ENCODE measurements at regions not wholly inside any gene's neighbourhood (a gene's known extent, or its start where the extent isn't known, plus 50 kb on each side); places are given as distances from the start of the nearest gene placed in this dataset.
"Not testable (repeated sequence)": the region's sequence is repeated elsewhere in the genome, so short reads cannot be mapped to it uniquely, and the experiment has no call there.

DNA sequence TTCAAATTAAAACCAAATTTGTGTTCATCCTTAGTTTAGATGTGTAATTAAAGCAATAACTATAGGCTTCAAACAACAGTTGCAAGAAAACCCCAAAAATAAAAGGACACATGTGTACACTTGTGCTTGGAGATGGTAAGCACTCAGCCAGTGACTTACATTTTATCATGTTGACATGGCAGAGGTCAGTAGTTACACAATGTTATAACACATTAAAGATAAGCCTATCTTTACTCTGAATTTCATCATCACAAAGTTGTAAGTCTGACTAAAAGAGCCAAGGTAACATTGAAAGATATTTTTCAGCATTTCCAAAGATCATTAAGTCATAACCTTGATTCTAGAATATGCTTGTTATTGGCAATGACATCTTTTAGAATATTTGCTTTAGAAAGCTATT lies 98.5 kb upstream of the PNPLA4 start:
- no peak for DNase-seq

DNA sequence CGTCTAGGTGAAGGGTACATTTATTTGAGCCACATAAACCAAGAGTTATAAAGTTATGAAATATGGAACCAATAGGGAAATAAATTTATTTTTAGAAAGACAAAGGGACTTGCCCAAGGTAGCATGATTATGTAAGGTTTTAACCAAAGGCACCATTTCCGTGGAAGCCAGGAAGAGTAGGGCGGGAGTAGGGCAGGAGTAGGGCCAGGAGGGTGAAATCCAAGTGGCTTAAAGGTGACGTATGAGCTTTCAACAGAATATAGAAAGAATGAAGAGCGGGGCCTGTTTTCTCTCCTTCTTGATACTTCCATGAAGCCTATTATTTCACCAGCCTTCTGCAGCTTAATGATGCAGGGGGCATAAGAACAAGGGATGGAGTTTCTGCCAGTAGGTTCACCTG lies 91.7 kb upstream of the PNPLA4 start:
- no peak for DNase-seq

DNA sequence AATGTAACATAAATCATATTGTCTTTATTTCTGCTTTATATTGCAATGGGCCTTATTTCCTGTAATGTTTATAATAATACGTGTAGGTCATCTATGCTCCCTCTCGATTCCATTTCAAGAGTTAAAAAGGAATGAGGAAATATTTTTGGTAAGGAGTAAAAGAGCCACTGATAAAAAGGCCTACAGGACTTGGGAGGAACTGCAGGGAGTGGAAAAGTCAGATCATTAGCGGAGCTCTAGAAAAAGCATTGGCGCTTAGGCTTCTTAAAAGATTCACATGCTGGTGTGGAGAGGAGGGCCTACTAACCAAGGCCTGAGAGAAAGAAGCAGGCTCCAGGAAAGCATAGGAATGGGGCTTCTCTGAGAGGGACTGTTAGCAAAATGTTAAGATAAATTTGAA lies 82.9 kb upstream of the PNPLA4 start:
- no peak for DNase-seq

DNA sequence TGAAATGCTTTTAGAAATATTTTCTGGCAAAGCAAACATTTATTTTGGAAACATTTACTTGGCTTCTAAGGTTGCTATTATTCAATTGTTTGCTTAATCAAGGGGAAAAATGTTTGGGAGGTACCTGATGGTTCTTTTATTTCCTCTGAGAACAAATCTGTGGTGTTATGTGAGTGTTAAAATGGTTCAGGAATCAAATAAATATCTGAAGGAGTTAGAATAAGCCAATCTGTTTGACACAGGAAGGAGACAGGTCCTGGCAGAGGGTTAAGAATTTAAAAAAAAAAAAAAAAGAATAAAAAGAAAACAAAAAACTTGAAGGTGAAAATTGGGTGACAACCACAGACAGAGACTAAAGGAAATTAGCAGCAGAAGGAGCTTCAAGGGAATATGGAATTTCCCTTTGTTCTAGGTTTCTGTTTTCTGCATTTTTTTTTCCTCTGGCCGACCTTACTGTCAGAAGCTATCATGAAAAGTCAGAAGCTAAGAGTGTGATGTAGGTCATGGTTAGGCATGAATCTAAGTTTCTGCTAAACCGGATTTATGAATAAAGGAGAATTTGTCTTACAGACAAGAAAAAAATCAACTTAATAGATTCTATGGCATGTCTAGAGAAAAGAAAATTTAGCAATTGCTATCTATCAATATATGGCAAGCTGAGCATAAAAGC lies 78.6 kb upstream of the PNPLA4 start:
- no peak for DNase-seq

DNA sequence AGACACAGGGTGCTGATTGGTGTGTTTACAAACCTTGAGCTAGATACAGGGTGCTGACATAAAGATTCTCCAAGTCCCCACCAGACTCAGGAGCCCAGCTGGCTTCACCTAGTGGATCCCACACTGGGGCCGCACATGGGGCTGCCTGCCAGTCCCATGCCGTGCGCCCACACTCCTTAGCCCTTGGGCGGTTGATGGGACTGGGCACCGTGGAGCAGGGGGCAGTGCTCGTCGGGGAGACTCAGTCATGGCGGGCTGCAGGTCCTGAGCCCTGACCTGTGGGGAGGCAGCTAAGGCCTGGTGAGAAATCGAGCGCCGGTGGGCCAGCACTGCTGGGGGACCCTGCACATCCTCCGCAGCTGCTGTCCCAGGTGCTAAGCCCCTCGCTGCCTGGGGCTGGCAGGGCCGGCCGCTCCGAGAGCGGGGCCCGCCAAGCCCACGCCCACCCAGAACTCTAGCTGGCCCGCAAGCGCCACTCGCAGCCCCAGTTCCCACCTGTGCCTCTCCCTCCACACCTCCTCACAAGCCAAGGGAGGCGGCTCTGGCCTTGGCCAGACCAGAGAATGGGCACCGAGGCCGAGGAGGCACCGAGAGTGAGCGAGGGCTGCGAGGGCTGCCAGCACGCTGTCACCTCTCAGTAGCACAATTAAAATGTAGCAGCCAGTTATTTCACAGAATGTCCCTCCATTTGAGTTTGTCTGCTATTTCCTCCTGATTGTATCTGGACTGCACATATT lies 76.1 kb upstream of the PNPLA4 start:
- no peak for DNase-seq

DNA sequence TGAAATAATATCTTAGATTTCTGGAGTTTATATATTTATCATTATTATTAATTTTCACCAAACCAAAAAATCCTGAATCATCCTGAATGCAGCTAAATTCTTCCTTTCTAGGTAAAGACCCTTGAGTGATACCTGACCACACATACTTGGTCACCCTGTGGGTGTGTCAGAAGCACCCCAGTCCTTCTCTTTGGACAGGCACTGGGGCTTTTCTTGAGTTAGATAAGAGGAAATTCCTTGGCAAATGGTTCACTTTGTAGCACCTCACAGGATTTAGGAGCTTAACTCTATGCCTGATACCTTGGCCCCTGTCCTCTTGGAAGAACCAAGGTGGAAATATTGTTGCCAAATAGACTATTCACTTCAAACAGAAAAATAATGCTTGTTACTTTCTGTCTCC lies 69.6 kb upstream of the PNPLA4 start:
- DNase-seq: no peak

DNA sequence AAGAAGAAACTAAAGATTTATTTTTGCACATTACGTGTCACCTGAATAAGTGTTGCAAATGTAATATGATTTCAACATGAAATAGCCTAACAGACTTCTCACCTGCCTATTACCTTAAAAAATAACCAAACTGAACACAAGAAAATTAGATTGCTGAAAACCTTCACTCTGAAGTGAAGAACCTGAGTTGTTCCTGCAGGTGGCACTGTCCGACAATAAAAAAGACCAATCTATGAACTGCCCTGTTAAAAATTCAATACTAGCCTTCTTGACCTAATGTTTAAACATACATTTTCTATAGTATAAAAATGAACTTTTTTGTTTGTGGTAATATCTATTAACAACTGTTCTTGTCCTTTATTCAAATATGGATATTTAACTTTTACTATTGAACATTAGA lies 69.2 kb upstream of the PNPLA4 start:
- peak; percentile 23 to 47 (median 45) for DNase-seq

DNA sequence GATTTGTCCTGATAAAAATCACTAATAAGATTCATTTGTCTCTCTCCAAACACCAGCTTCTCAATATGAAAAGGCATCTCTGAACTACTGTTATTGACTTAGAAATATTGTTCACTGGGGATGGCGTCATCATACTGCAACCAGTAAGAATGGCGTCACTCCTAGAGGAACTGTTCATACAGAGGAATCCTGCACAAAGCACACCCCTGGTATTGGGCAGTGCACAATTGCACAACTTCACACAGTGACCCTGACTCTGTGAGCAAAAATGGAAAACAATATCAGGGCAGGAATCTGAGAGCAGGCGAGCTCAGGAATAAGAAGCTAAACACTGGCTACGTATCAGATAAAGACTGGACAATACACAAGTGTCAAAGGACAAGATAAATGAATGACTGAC lies 66.7 kb upstream of the PNPLA4 start:
- DNase-seq: no peak

DNA sequence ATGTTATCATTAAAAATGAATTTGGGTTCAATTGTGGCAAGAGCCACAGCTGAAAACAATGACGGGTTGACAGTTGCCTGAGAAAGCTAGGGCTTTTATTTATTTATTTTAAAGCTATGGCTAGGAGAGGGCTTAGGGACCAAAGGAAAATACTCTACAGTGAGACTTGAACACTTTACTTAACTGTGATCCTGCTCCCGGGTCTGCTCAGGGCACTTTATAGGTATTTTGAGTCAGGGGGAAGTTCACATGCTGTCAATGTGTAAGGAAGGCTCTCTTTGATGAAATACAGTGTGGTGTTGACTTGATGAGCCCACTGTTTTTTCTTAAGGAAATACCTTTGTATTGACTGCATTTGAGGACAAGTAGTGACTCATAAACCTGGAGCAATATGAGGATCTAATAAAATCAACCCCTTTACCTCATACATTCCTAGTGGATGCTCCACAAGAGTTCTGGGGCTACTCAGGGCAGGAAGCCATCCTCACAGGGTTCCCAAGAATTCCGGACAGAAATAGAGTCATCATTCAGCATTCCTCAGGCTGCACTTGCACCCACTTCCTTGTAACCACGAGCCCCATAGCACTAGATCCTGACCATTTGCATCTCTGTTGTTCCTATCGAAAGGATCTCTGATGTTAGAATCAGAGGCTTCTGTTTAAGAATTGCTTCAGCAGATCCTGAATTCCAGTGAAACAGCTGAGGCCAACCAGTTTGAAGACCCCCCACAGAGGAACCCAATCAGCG lies 61.0 kb upstream of the PNPLA4 start:
- not testable (repeated sequence) for DNase-seq

DNA sequence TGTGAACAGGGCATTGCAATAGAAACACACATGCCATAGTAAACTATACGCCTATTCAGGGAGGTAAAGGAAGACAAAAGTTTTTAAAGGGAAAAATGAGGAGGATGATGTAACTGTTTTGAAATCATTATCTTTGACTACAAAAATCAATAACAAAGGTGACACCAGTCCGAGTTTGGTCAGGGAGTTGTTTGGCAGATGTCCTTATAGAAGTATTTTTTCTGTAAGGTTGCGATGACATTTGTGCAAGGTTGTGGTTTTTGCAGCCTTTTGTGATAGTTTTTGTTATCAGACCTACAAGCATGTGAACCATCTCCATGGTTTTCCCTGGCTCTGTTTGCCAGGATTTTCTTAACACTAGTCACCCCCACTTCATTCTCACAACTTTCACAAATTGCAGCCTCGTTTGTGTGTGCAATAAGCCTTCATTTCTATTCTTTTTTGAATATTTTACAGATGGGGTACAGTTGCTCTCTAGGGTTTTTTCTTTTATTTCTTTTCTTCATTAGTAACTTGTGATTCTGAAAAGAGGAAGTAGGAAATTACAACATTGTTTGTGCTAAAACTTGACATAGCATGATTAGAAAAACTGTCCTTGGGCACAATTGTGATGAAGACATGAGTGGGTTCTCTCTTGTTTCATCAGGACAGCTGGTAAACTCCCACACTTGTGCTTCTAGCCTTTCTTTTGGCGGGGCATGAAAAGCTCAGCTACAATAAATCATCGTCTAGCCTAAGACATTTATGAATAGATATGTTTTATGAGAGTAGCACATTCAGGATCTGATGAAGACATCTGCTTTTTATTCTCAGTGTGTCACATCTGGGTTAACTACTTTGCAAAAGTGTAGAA lies 60.2 kb upstream of the PNPLA4 start:
- no peak for DNase-seq

DNA sequence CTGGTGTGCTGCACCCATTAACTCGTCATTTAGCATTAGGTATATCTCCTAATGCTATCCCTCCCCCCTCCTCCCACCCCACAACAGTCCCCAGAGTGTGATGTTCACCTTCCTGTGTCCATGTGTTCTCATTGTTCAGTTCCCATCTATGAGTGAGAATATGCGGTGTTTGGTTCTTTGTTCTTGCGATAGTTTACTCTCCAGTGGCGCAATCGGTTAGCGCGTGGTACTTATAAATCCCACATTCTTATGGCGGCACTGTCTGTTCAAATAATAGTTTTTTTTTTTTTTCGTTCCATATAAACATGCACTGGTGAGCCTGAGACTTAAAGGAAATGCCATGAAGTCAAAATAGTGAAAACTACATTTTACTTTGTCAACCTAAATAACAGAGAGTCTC lies 59.5 kb upstream of the PNPLA4 start:
- not testable (repeated sequence) for DNase-seq

DNA sequence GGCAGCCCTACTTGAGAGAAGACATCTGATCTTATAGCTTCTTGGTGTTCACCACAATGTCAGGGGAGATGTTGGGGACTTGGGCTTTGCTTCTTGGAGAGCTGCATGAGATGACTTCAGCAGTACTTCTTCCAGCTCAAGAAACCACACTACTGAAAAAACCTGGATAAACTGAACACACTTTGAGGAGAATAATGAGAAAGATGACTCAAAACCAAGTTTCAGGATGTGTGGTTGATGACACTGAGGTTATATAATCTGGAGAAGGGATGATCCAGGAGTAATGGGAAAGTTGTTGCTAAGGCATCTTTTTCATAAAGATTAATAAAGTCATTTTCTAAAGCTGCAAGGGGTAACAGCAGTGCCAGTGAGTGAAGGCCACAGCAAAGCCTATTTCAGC lies 58.4 kb upstream of the PNPLA4 start:
- peak in 1 of 3 donors; percentile 4 for DNase-seq

DNA sequence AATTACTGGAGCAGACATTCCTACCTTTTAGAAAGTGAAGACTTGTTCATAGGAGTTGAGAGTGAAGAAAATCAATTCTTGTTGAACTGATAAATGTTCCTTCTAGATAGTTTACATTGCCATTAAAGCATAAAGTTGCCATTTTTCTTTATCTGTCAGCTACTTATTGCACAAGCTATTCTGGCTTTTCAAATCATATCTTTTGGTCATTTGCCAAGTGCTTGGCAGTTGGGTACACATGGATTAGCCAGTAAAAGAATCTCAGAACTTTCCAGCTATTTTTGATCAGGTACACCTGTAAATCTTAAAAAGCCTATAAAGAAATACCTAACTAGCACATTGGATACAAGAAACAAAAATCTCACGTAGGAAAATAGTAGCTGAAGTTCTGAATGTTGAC lies 56.4 kb upstream of the PNPLA4 start:
- DNase-seq: no peak
